ENCODE measurements at regions not wholly inside any gene's neighbourhood (a gene's known extent, or its start where the extent isn't known, plus 50 kb on each side); places are given as distances from the start of the nearest gene placed in this dataset.

- no peak for DNase-seq
These were observed 147.8 kb upstream of the RPL38 start for GRCh38 chr17:74055508-74056160.

- DNase-seq: no peak
These were observed 143.8 kb upstream of the RPL38 start for GRCh38 chr17:74059479-74060240.

- DNase-seq: no peak
These were observed 141.7 kb upstream of the RPL38 start for GRCh38 chr17:74061758-74062157.

GRCh38 chr17:74062234-74062633 lies 141.2 kb upstream of the RPL38 start:
- no peak for DNase-seq

- no peak for DNase-seq
These were observed 140.0 kb upstream of the RPL38 start for GRCh38 chr17:74063439-74063838.

GRCh38 chr17:74070374-74070773 lies 133.1 kb upstream of the RPL38 start:
- no peak for DNase-seq

GRCh38 chr17:74070998-74071679 lies 132.3 kb upstream of the RPL38 start:
- DNase-seq: no peak

- no peak for DNase-seq
These were observed 131.1 kb upstream of the RPL38 start for GRCh38 chr17:74072340-74072739.

- no peak for DNase-seq
These were observed 127.0 kb upstream of the RPL38 start for GRCh38 chr17:74076446-74076845.

- DNase-seq: no peak
These were observed 126.2 kb upstream of the RPL38 start for GRCh38 chr17:74077231-74077630.

GRCh38 chr17:74078363-74078941 lies 125.0 kb upstream of the RPL38 start:
- DNase-seq: no peak

- no peak for DNase-seq
These were observed 123.8 kb upstream of the RPL38 start for GRCh38 chr17:74079537-74080300.

- no peak for DNase-seq
These were observed 122.6 kb upstream of the RPL38 start for GRCh38 chr17:74080656-74081582.

- no peak for DNase-seq
These were observed 120.6 kb upstream of the RPL38 start for GRCh38 chr17:74082886-74083285.

GRCh38 chr17:74083321-74083720 lies 120.2 kb upstream of the RPL38 start:
- no peak for DNase-seq

- DNase-seq: peak in 2 of 3 donors; percentile 6
These were observed 118.0 kb upstream of the RPL38 start for GRCh38 chr17:74085434-74085833.

- no peak for DNase-seq
These were observed 116.4 kb upstream of the RPL38 start for GRCh38 chr17:74087002-74087585.

- no peak for DNase-seq
These were observed 115.1 kb upstream of the RPL38 start for GRCh38 chr17:74088285-74088933.

- no peak for DNase-seq
These were observed 114.5 kb upstream of the RPL38 start for GRCh38 chr17:74088934-74089329.

- no peak for DNase-seq
These were observed 114.1 kb upstream of the RPL38 start for GRCh38 chr17:74089380-74089779.

All from suppressor macrophage treated with lipopolysaccharide for 1 hour (primary cell).